Stomach smooth muscle (tissue), 2 donors: ENCODE measurements at regions not wholly inside any gene's neighbourhood (a gene's known extent, or its start where the extent isn't known, plus 50 kb on each side); places are given as distances from the start of the nearest gene placed in this dataset.
A peak's percentile ranks its signal among the peaks of the same experiment; 100 is the strongest.

Experiments
- H3K27ac ChIP-seq: one replicate; pipeline ENCODE4 v1.7.0; 2013; ENCODE audit warnings: mild to moderate bottlenecking, low read length, inconsistent platforms
- H3K27me3 ChIP-seq, 2 donors: one replicate each; pipeline ENCODE4 v1.7.0; 2013; ENCODE audit warnings: low read length in 2 of 2; ENCODE audit not compliant: insufficient read depth in 2 of 2, control insufficient read depth in 1 of 2
- H3K36me3 ChIP-seq, 2 donors: one replicate each; pipeline ENCODE4 v1.7.0; 2013; ENCODE audit warnings: low read length in 2 of 2; ENCODE audit not compliant: control insufficient read depth in 2 of 2, insufficient read depth in 2 of 2
- H3K4me1 ChIP-seq: one replicate; pipeline ENCODE4 v1.7.0; 2013; ENCODE audit warnings: low read length; ENCODE audit not compliant: control insufficient read depth, insufficient read depth
- H3K4me3 ChIP-seq, 2 donors: one replicate each; pipeline ENCODE4 v1.7.0; 2013; ENCODE audit warnings: low read length in 2 of 2
- H3K9ac ChIP-seq, 2 donors: one replicate each; pipeline ENCODE4 v1.7.0; 2013; ENCODE audit warnings: low read length in 2 of 2, mild to moderate bottlenecking in 1 of 2
- H3K9me3 ChIP-seq, 2 donors: one replicate each; pipeline ENCODE4 v1.7.0; 2013; ENCODE audit warnings: low read length in 2 of 2; ENCODE audit not compliant: control insufficient read depth in 2 of 2
- donor health status: healthy.
- donor health status: Pancreatic carcinoma.

- no peaks in the 10 kb centered on the region for H3K27me3 ChIP-seq
- no peak overlapping the region for H3K4me3 ChIP-seq
- H3K9me3 ChIP-seq, result no peaks in the 10 kb centered on the region
- H3K36me3 ChIP-seq, result no peaks in the 10 kb centered on the region
- H3K27ac ChIP-seq, result peak overlapping the region; percentile 32
- H3K9ac ChIP-seq, result peak overlapping the region in 1 of 2 donors; percentile 13
- H3K4me1 ChIP-seq, result peaks cover 27% of the 10 kb centered on the region
These were observed 75.4 kb downstream of the CDC7 start for GRCh38 chr1:91575909-91576519.

GRCh38 chr1:91578320-91579109 is 77.9 kb downstream of the CDC7 start:
- H3K36me3 ChIP-seq, result no peaks in the 10 kb centered on the region
- peaks cover 26% of the 10 kb centered on the region for H3K4me1 ChIP-seq
- no peaks in the 10 kb centered on the region for H3K27me3 ChIP-seq
- H3K9ac ChIP-seq, result no peak overlapping the region
- H3K4me3 ChIP-seq, result no peak overlapping the region
- H3K27ac ChIP-seq, result peak overlapping the region; percentile 42
- H3K9me3 ChIP-seq, result no peaks in the 10 kb centered on the region

- H3K9ac ChIP-seq, result no peak overlapping the region
- peaks cover 33% of the 10 kb centered on the region for H3K4me1 ChIP-seq
- H3K27ac ChIP-seq, result peak overlapping the region; percentile 42
- no peaks in the 10 kb centered on the region for H3K36me3 ChIP-seq
- no peaks in the 10 kb centered on the region for H3K9me3 ChIP-seq
- H3K4me3 ChIP-seq, result peak overlapping the region in 1 of 2 donors; percentile 36
- no peaks in the 10 kb centered on the region for H3K27me3 ChIP-seq
These were observed 79.1 kb downstream of the CDC7 start for GRCh38 chr1:91579658-91580228.

- H3K27me3 ChIP-seq, result no peaks in the 10 kb centered on the region
- H3K36me3 ChIP-seq, result no peaks in the 10 kb centered on the region
- H3K9me3 ChIP-seq, result no peaks in the 10 kb centered on the region
- H3K4me1 ChIP-seq, result peaks cover 48% of the 10 kb centered on the region
- peak overlapping the region; percentile 90 for H3K27ac ChIP-seq
- peak overlapping the region in 1 of 2 donors; percentile 14 for H3K4me3 ChIP-seq
- no peak overlapping the region for H3K9ac ChIP-seq
These were observed 81.8 kb downstream of the CDC7 start for GRCh38 chr1:91582431-91582921.

- no peaks in the 10 kb centered on the region for H3K27me3 ChIP-seq
- no peak overlapping the region for H3K4me3 ChIP-seq
- H3K27ac ChIP-seq, result peak overlapping the region; percentile 90
- H3K4me1 ChIP-seq, result peaks cover 41% of the 10 kb centered on the region
- no peaks in the 10 kb centered on the region for H3K36me3 ChIP-seq
- no peaks in the 10 kb centered on the region for H3K9me3 ChIP-seq
- peak overlapping the region in 1 of 2 donors; percentile 41 for H3K9ac ChIP-seq
These were observed 82.7 kb downstream of the CDC7 start for GRCh38 chr1:91583326-91583755.

GRCh38 chr1:91584309-91584708 is 83.7 kb downstream of the CDC7 start:
- Histone ChIP-seq H3K4me3 (no peak overlapping the region), H3K27ac (peak overlapping the region; percentile 90), H3K9ac (peak overlapping the region in 1 of 2 donors; percentile 7)

GRCh38 chr1:91584878-91585277 is 84.2 kb downstream of the CDC7 start:
- Histone ChIP-seq H3K9me3 (no peaks in the 10 kb centered on the region), H3K9ac (peak overlapping the region; percentile 23 to 29), H3K4me3 (no peak overlapping the region), H3K27me3 (no peaks in the 10 kb centered on the region), H3K36me3 (no peaks in the 10 kb centered on the region), H3K4me1 (peaks cover 32% of the 10 kb centered on the region), H3K27ac (peak overlapping the region; percentile 90)

More at GRCh38 chr1:91584309-91584708, 83.7 kb downstream of the CDC7 start:
- H3K27me3 ChIP-seq, result no peaks in the 10 kb centered on the region
- no peaks in the 10 kb centered on the region for H3K9me3 ChIP-seq
- peaks cover 37% of the 10 kb centered on the region for H3K4me1 ChIP-seq
- no peaks in the 10 kb centered on the region for H3K36me3 ChIP-seq

GRCh38 chr1:91585502-91585901 is 84.9 kb downstream of the CDC7 start:
- H3K4me3 ChIP-seq, result peak overlapping the region; percentile 17 to 35
- peak overlapping the region; percentile 23 to 29 for H3K9ac ChIP-seq
- H3K9me3 ChIP-seq, result no peaks in the 10 kb centered on the region
- peaks cover 32% of the 10 kb centered on the region for H3K4me1 ChIP-seq
- peak overlapping the region; percentile 90 for H3K27ac ChIP-seq
- no peaks in the 10 kb centered on the region for H3K36me3 ChIP-seq
- H3K27me3 ChIP-seq, result no peaks in the 10 kb centered on the region

- peak overlapping the region in 1 of 2 donors; percentile 29 for H3K9ac ChIP-seq
- no peaks in the 10 kb centered on the region for H3K9me3 ChIP-seq
- H3K4me1 ChIP-seq, result peaks cover 32% of the 10 kb centered on the region
- H3K36me3 ChIP-seq, result no peaks in the 10 kb centered on the region
- no peak overlapping the region for H3K4me3 ChIP-seq
- no peaks in the 10 kb centered on the region for H3K27me3 ChIP-seq
- peak overlapping the region; percentile 90 for H3K27ac ChIP-seq
These were observed 85.3 kb downstream of the CDC7 start for GRCh38 chr1:91585982-91586381.

- no peak overlapping the region for H3K27ac ChIP-seq
- H3K36me3 ChIP-seq, result no peaks in the 10 kb centered on the region
- H3K27me3 ChIP-seq, result no peaks in the 10 kb centered on the region
- no peak overlapping the region for H3K9ac ChIP-seq
- H3K4me1 ChIP-seq, result peaks cover 27% of the 10 kb centered on the region
- H3K9me3 ChIP-seq, result no peaks in the 10 kb centered on the region
- H3K4me3 ChIP-seq, result no peak overlapping the region
These were observed 88.8 kb downstream of the CDC7 start for GRCh38 chr1:91589437-91589836.
